RWPE2 (cell line): ENCODE measurements at regions not wholly inside any gene's neighbourhood (a gene's known extent, or its start where the extent isn't known, plus 50 kb on each side); places are given as distances from the start of the nearest gene placed in this dataset.

Source experiments
- ATAC-seq: fragments of 200-7000 bp; cut with Tn5 transposase; 3 replicates; pipeline ENCODE4 v1.9.1; 2021; ENCODE audit warnings: low read depth
- DNase-seq: peaks from one replicate; pipeline ENCODE4 v3.0.0-alpha.2; 2020; ENCODE audit warnings: low spot score
- H3K27ac ChIP-seq: fragments of 450-650 bp; 2 replicates; pipeline ENCODE4 v1.5.1; 2017; ENCODE audit warnings: mild to moderate bottlenecking; ENCODE audit not compliant: poor library complexity, severe bottlenecking
- H3K27me3 ChIP-seq: fragments of 250-450 bp; sonication (Bioruptor Pico); 2 replicates; pipeline ENCODE4 v1.5.1; 2021; ENCODE audit warnings: mild to moderate bottlenecking, moderate library complexity; ENCODE audit not compliant: insufficient read depth, poor library complexity, severe bottlenecking
- H3K36me3 ChIP-seq: fragments of 250-450 bp; sonication (Bioruptor Pico); 2 replicates; pipeline ENCODE4 v1.5.1; 2020; ENCODE audit warnings: low read depth, mild to moderate bottlenecking, moderate library complexity
- H3K4me1 ChIP-seq: fragments of 250-450 bp; sonication (Bioruptor Pico); 2 replicates; pipeline ENCODE4 v1.5.1; 2021; ENCODE audit warnings: mild to moderate bottlenecking, moderate library complexity; ENCODE audit not compliant: insufficient read depth, poor library complexity, severe bottlenecking
- H3K4me3 ChIP-seq: fragments of 250-450 bp; sonication (Bioruptor Pico); 2 replicates; pipeline ENCODE4 v1.5.1; 2021; ENCODE audit warnings: mild to moderate bottlenecking, moderate library complexity; ENCODE audit not compliant: severe bottlenecking
- H3K9me3 ChIP-seq: fragments of 250-450 bp; sonication (Bioruptor Pico); 2 replicates; pipeline ENCODE4 v1.5.1; 2021; ENCODE audit warnings: mild to moderate bottlenecking, moderate library complexity; ENCODE audit not compliant: severe bottlenecking
- TF ChIP-seq, protein P1 (sequence below): fragments of 450-650 bp; IDR thresholded peaks from one replicate; pipeline ENCODE4 v1.5.1; 2017; ENCODE audit warnings: mild to moderate bottlenecking, moderate library complexity; ENCODE audit not compliant: poor library complexity, severe bottlenecking

GRCh38 chr1:218494449-218494852, 149.3 kb downstream of the TGFB2 start:
- Histone ChIP-seq H3K4me1 (peaks cover 32% of the 10 kb centered on the region), H3K27me3 (no peaks in the 10 kb centered on the region), H3K4me3 (no peak overlapping the region), H3K36me3 (no peaks in the 10 kb centered on the region), H3K27ac (no peak overlapping the region), H3K9me3 (no peaks in the 10 kb centered on the region)
- DNase-seq (no peak), ATAC-seq (no peak)
- TF ChIP-seq, protein P1, sequence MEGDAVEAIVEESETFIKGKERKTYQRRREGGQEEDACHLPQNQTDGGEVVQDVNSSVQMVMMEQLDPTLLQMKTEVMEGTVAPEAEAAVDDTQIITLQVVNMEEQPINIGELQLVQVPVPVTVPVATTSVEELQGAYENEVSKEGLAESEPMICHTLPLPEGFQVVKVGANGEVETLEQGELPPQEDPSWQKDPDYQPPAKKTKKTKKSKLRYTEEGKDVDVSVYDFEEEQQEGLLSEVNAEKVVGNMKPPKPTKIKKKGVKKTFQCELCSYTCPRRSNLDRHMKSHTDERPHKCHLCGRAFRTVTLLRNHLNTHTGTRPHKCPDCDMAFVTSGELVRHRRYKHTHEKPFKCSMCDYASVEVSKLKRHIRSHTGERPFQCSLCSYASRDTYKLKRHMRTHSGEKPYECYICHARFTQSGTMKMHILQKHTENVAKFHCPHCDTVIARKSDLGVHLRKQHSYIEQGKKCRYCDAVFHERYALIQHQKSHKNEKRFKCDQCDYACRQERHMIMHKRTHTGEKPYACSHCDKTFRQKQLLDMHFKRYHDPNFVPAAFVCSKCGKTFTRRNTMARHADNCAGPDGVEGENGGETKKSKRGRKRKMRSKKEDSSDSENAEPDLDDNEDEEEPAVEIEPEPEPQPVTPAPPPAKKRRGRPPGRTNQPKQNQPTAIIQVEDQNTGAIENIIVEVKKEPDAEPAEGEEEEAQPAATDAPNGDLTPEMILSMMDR = no peak

DNA sequence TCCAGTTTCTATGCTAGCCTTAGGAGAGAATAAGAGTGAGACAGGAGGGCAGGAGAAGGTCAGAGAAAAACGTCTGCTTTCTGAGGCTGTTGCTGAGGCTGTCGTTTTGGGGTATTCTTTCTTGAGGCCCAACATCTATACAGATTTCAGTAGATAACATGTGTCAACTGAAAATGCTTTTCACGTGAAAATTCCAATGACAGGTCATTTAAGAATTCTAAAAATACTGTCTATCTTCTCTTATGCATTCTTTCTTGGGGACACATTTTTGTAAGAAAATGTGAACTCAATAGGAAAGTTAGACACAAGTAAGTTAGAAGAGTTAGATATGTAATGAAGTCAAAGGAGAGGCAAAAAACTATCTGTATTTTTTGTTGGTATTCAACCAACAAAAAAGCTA, 150.8 kb downstream of the TGFB2 start:
- H3K27ac ChIP-seq = peak overlapping the region; percentile 75
- ATAC-seq = no peak
- TF ChIP-seq, protein P1 = no peak

GRCh38 chr1:218496561-218496960, 151.4 kb downstream of the TGFB2 start:
- ATAC-seq (peak; percentile 95), DNase-seq (peak; percentile 63)
- TF ChIP-seq, protein P1 = no peak
- Histone ChIP-seq H3K9me3 (no peaks in the 10 kb centered on the region), H3K4me1 (peaks cover 32% of the 10 kb centered on the region), H3K27ac (peak overlapping the region; percentile 75), H3K27me3 (no peaks in the 10 kb centered on the region), H3K4me3 (no peak overlapping the region), H3K36me3 (no peaks in the 10 kb centered on the region)

More for the DNA sequence above, 150.8 kb downstream of the TGFB2 start:
- Histone ChIP-seq H3K4me1 (peaks cover 32% of the 10 kb centered on the region), H3K4me3 (no peak overlapping the region), H3K27me3 (no peaks in the 10 kb centered on the region), H3K9me3 (no peaks in the 10 kb centered on the region), H3K36me3 (no peaks in the 10 kb centered on the region)
- no peak for DNase-seq

DNA sequence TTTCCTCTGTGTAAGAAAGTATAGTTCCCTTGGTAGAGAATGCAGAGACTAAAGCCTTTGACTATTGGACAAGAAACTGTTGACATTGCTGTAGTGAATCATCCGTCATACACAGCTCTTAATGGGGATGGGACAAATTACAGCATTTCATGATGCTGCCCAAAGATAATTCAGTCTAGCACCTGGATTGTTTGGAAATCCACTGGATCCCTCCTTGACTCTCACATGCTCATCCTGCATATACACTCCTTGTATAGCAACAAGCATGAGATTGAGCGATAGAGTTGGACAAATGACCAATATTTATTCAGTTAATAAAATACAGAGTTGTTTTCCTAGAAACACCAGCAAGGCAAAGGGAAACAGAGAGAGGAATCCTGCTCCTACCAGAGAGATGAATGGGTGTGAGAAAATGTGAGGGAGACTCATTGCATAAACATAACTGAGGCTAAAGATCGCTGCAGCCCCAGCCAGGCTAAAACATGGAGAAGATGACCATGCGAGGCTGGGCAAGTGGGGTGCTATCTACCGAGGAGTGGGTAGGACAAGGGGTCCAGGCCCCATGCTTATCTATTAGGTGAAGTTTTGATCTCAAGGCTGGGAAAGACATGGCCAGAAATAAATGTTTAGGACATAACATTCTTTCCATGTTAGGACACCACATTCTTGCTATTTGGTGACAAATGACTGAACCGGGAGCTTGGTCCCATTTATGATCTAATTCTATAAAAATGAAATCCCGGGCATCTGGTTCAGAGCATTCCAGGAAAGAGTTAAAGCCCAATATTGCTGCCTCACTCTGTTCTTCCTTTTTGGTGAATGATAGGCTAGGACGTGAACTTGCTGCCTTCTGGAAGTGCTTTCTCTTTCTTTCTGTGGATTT, 153.2 kb downstream of the TGFB2 start:
- TF ChIP-seq, protein P1 = no peak
- ATAC-seq = peak; percentile 59
- H3K4me1 ChIP-seq = peaks cover 32% of the 10 kb centered on the region
- peak overlapping the region; percentile 75 for H3K27ac ChIP-seq
- no peaks in the 10 kb centered on the region for H3K36me3 ChIP-seq
- no peaks in the 10 kb centered on the region for H3K27me3 ChIP-seq
- DNase-seq = no peak
- no peak overlapping the region for H3K4me3 ChIP-seq
- no peaks in the 10 kb centered on the region for H3K9me3 ChIP-seq

- TF ChIP-seq, protein P1 = no peak
- ATAC-seq = peak; percentile 37; the same call in 2 of the 3 replicates
- Histone ChIP-seq H3K27me3 (no peaks in the 10 kb centered on the region), H3K9me3 (no peaks in the 10 kb centered on the region), H3K4me1 (peaks cover 32% of the 10 kb centered on the region), H3K4me3 (no peak overlapping the region), H3K36me3 (no peaks in the 10 kb centered on the region), H3K27ac (peak overlapping the region; percentile 75)
- no peak for DNase-seq
Observed at GRCh38 chr1:218499011-218499691, 154.0 kb downstream of the TGFB2 start.
